ENCODE measurements at regions not wholly inside any gene's neighbourhood (a gene's known extent, or its start where the extent isn't known, plus 50 kb on each side); places are given as distances from the start of the nearest gene placed in this dataset.
"Not testable (repeated sequence)": the region's sequence is repeated elsewhere in the genome, so short reads cannot be mapped to it uniquely, and the experiment has no call there.

GRCh38 chr2:20112361-20112760 is 60.9 kb upstream of the LAPTM4A start:
- not testable (repeated sequence) for FAIRE-seq; DNase-seq (ENCODE audit: insufficient read length, low spot score)

- DNase-seq (ENCODE audit: insufficient read length, low spot score) (no peak), FAIRE-seq (no peak)
Measured at GRCh38 chr2:20111311-20112131, 60.1 kb upstream of the LAPTM4A start.

GRCh38 chr2:20110876-20111275 is 59.4 kb upstream of the LAPTM4A start:
- FAIRE-seq, result no peak

GRCh38 chr2:20110383-20110782 is 59.0 kb upstream of the LAPTM4A start:
- FAIRE-seq (no peak), DNase-seq (ENCODE audit: insufficient read length, low spot score) (no peak)

More at GRCh38 chr2:20110876-20111275, 59.4 kb upstream of the LAPTM4A start:
- no peak for DNase-seq (ENCODE audit: insufficient read length, low spot score)

GRCh38 chr2:20108655-20109396 is 57.4 kb upstream of the LAPTM4A start:
- FAIRE-seq (no peak), DNase-seq (ENCODE audit: insufficient read length, low spot score) (no peak)

- DNase-seq (ENCODE audit: insufficient read length, low spot score), result no peak
- no peak for FAIRE-seq
Measured at GRCh38 chr2:20107776-20108175, 56.3 kb upstream of the LAPTM4A start.

GRCh38 chr2:20107352-20107751 is 55.9 kb upstream of the LAPTM4A start:
- FAIRE-seq (no peak), DNase-seq (ENCODE audit: insufficient read length, low spot score) (no peak)

- DNase-seq (ENCODE audit: insufficient read length, low spot score) (no peak), FAIRE-seq (no peak)
Measured at GRCh38 chr2:20106746-20107145, 55.3 kb upstream of the LAPTM4A start.

GRCh38 chr2:20104900-20105545 is 53.6 kb upstream of the LAPTM4A start:
- FAIRE-seq (no peak), DNase-seq (ENCODE audit: insufficient read length, low spot score) (no peak)

- no peak for DNase-seq (ENCODE audit: insufficient read length, low spot score)
- no peak for FAIRE-seq
Measured at GRCh38 chr2:20103530-20103929, 52.1 kb upstream of the LAPTM4A start.
